GM18861 (cell line): ENCODE measurements at regions not wholly inside any gene's neighbourhood (a gene's known extent, or its start where the extent isn't known, plus 50 kb on each side); places are given as distances from the start of the nearest gene placed in this dataset.
A peak's percentile ranks its signal among the peaks of the same experiment; 100 is the strongest.

Experiments used
- ATAC-seq: cut with Tn5 transposase; IDR thresholded peaks from one replicate; pipeline ENCODE4 v1.9.1; 2021; ENCODE audit not compliant: unreplicated experiment

- ATAC-seq, result no peak
Measured at GRCh38 chr6:12221856-12222255, 68.3 kb upstream of the EDN1 start.

DNA sequence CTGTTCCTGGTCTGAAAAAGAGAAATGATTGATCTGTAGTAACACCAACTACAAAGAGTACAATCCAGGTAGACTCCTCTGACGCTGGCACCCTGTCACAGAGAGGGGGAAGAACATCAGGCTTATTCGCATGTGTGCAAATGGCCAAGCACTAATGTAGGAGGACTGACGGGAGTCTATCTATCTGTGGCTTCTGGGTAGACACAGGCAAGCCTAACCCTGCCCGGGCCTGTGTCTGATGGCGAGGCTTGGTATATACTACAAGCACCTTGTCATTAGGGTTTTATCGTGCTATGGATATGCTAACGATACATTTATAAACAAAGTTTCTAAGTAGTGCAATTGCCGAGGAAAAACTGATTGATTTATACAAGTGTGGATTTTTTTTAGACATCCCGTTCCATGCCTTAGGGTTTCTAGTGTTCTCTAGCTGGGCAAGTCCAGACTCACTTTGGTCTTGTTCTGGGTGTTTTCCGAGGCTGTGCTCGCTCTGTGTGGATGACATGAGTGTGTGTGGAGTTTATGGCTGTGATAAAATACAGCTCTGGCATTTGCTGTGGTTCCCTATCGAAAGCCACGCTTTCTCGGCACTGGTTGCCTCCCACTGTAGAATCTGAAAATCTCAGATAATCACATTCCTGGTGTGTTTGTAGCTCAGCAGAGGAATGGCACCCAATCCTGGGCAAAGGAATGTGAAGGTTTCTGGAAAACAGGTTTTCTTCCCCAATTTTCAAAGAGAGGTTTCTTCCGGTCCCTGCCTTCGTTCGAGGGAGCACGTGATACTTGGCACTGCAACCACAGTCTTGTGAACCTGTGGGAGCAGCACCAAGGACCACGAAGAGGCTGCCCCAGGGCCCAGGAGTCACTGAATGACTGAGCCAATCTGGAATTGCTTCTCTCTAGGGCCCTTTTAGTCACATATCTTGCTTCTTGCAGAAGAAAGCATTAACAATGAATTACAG lies 67.5 kb upstream of the EDN1 start:
- ATAC-seq, result no peak

DNA sequence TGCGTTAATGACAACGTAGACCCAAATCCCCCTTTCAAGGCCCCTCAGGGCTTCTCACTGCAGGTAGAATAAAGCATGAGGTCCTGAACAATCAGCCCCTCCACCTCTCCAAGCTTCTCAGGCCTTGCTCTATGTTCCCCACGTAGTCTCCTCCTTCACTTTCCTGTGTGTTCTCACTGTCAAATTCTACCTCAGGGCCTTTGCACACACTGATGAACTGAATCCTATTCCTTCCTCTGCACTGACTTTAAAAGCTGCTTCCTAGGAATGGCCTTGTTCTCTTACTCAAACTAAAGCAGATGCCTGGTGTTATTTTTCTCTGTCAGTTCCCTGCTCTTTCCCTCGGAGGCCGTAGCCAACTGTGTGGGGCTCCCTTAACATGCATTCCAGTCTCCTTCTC lies 66.8 kb upstream of the EDN1 start:
- ATAC-seq, result no peak

DNA sequence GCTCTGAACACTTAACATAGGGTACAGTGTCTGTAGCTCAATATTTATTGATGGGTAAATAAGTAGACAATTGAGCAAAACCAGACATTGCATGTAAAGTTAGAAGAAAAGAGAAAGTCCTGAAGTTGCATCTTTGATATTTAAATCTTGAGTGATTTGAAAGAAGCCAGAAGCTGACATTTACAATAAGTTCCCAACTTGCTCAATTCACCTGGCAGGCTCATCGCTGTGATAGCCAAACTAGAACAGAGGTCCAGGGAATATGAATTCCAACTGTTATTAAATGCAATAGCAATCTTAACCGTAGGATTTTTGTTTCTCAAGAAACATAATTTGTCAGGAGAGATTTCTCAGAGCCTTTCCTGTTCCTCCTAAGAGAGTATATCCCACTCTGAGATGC lies 65.9 kb upstream of the EDN1 start:
- ATAC-seq, result no peak

GRCh38 chr6:12228447-12229146 lies 61.6 kb upstream of the EDN1 start:
- no peak for ATAC-seq

DNA sequence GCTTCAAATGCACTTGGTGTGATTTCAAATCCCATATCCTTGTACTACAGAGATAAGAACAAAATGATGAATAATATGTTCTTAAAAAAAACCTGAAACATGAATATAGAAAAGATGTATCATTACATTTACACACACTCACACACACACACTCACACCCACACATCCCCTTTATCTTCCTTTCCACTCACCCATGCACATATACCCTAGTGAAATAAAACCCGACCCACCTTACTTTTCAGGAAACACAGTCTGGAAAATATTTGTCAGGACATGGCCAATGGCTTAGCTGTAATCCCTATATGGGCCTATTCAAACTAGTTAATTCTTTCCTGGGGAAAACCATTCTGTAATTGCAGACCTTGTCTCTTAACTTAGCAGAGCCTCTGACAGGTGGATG lies 60.8 kb upstream of the EDN1 start:
- ATAC-seq, result no peak

- no peak for ATAC-seq
Measured at GRCh38 chr6:12230523-12230922, 59.6 kb upstream of the EDN1 start.

- ATAC-seq, result peak; percentile 41
Measured at GRCh38 chr6:12232339-12232738, 57.8 kb upstream of the EDN1 start.

GRCh38 chr6:12232821-12233220 lies 57.3 kb upstream of the EDN1 start:
- ATAC-seq, result no peak

DNA sequence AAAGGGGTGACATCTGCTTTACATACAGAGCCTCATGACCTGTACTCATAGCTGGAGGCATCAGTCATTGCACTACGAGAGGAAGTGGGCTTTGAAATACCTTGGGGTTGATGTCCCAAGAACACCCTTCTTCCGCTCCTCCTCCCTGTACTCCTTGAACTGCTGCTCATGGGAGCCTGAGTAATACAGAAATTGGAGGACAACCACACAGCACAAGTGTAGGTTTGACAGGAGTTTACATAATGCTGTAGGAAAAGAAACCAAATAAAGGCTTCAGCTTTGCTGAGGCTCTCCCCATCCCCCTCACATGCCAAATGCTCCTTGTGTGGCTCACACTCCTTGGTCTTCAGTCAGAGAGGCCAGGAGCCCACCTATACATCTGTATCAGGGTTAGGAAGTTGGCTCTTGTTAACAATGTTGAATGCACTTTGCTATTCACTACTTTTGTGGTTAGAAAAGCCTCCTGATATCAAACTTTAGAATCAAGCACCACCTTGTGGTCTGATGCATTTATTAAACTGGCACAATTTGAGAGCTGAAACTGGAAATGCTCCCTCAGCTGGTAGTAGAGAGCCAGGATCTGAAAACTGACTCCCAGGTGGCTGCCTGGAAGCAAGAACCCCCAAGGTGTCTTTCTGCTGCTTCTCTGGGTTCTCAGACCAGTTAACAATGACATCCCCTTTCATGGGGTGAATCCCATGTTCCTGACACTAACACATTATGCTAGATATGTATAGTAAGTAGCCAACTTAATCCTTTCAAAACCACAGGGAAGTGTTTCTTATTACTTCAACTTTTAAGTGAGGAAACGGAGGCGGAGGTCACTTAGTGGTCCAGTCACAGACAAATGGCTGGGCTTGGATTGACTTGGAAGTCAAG lies 56.2 kb upstream of the EDN1 start:
- peak; percentile 59 for ATAC-seq

DNA sequence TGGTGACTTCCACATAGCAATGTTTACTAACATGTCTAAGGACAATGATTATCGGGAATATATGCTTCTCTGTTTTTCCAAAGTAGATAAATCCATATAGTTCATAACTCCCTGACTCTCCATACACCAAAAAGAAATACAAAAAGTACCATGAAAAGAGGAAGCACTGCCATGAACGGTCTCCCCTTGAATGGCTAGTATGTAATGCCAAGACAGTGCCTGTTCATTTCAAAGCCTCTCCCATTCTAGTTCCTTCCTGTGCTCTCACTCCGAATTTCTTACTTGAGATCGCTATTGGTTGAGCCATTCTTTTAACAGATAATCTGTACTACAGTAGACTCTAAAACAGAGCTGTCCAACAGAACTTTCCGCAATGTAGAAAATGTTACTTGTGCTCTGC lies 54.8 kb upstream of the EDN1 start:
- ATAC-seq, result no peak

DNA sequence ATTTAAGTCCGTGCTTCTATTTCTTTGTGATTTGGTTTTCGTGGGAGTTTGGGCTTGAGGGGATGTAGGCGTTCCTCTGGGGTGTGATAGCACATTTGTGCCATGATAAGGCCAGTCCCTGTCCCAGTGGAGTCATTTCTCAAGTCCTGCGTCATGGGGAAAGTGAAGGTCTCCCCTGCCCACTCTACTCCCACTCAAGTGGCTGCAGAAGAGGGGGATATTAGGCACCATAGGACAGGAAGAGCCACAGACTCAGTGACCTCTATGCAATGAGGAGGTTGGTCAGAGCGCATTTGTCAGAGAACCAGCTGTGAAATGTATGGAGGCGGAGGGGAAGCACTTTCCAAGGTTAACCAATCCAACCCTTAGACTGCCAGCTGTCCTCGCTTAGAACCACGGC lies 51.9 kb upstream of the EDN1 start:
- ATAC-seq, result no peak
